GM23248 (cell line): ENCODE measurements at regions not wholly inside any gene's neighbourhood (a gene's known extent, or its start where the extent isn't known, plus 50 kb on each side); places are given as distances from the start of the nearest gene placed in this dataset.

Experiments used
- EZH2 ChIP-seq: fragments of 200-600 bp; sonication (generic); IDR thresholded peaks from 2 replicates; pipeline ENCODE4 v1.6.1; 2018; ENCODE audit warnings: antibody characterized with exemption, mild to moderate bottlenecking; ENCODE audit not compliant: insufficient read depth, poor library complexity, severe bottlenecking
- EZH2phosphoT487 ChIP-seq: fragments of 200-600 bp; sonication (generic); IDR thresholded peaks from 2 replicates; pipeline ENCODE4 v1.6.1; 2018; ENCODE audit warnings: antibody characterized with exemption, moderate library complexity, mild to moderate bottlenecking, low read depth; ENCODE audit not compliant: insufficient read depth

GRCh38 chr12:97075934-97076630 lies 169.0 kb downstream of the NEDD1 start:
- TF ChIP-seq EZH2 (no peak), EZH2phosphoT487 (no peak)
